ENCODE measurements at regions not wholly inside any gene's neighbourhood (a gene's known extent, or its start where the extent isn't known, plus 50 kb on each side); places are given as distances from the start of the nearest gene placed in this dataset.

DNA sequence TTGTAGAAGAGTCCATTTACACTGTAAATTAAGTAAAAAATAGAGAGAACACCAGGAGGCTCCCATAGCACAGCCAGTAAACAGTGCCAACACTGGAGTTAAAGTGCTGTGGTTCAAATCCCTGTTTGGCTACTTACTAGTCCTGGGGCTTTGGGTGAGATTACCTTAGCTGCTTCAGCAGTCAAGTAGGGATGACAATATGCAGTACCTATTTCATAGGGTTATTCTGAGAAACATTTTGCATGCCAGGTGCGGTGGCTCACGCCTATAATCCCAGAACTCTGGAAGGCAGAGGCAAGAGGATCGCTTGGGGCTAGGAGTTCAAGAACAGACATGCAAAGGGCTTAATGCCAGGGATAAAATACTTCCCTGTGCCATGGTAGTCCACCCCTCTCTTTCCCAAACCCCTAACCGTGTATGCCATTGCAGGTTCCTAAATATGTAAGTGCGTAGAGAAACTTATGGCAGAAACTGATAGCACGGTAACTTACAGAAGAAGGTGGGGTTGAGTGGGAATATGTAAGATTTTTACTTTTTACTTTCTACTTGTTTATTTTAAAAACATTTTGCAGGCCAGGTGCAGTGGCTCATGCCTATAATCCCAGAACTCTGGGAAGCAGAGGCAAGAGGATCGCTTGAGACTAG, 86.4 kb upstream of the PICALM start:
- H3K4me3 ChIP-seq, result no peak overlapping the region
- intact Hi-C loops (cut with DNase I; ENCODE audit: low total_unique reads), result no loop called here
- H3K36me3 ChIP-seq, result no peaks in the 10 kb centered on the region
- H3K9me3 ChIP-seq, result no peaks in the 10 kb centered on the region
- TF ChIP-seq POLR2A (IDR thresholded peaks at IDR 0.05) (no peak), POLR2AphosphoS5 (IDR thresholded peaks at IDR 0.05) (no peak), CTCF (IDR thresholded peaks at IDR 0.05 in 8 of 11, conservative IDR thresholded peaks at IDR 0.05 in 3 of 11) (no peak)
- WGBS, 5 donors, result 92 to 97% (median 95%) methylated on average over 7 of the region's 7 CpGs
- no peak overlapping the region for H3K27ac ChIP-seq
- H3K27me3 ChIP-seq (replicated peaks in 1 of 7), result no peaks in the 10 kb centered on the region
- no peak for DNase-seq
- H3K4me1 ChIP-seq, result peaks cover 10 to 56% (median 30%) of the 10 kb centered on the region in 6 donors

DNA sequence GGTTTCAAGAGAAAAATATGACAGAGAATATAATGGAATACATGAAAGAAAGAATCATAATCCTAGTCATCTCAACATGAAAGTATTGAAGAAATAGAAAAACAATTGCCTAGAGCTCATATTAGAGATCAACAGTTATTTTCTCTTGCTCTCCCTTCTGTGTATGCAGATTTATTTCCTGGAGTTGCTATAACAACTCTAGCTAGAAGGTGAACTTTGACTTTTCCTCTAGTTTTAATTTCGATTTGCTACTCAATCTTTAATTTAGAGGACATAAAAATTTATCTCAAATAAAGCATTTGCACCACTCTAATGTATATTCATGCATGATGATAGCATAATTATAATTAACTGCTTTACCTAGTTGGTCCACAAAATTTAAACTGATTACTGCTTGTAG, 84.6 kb upstream of the PICALM start:
- peaks cover 10 to 47% (median 29%) of the 10 kb centered on the region in 6 donors for H3K4me1 ChIP-seq
- no peak overlapping the region for H3K4me3 ChIP-seq
- H3K36me3 ChIP-seq, result no peaks in the 10 kb centered on the region
- intact Hi-C loops (cut with DNase I; ENCODE audit: low total_unique reads), result no loop called here
- H3K27me3 ChIP-seq (replicated peaks in 1 of 7), result no peaks in the 10 kb centered on the region
- DNase-seq, result no peak
- H3K27ac ChIP-seq, result no peak overlapping the region
- no peak for TF ChIP-seq CTCF (IDR thresholded peaks at IDR 0.05 in 8 of 11, conservative IDR thresholded peaks at IDR 0.05 in 3 of 11)
- no peak for TF ChIP-seq POLR2A (IDR thresholded peaks at IDR 0.05)
- no peak for TF ChIP-seq POLR2AphosphoS5 (IDR thresholded peaks at IDR 0.05)
- no peaks in the 10 kb centered on the region for H3K9me3 ChIP-seq
- 44 to 68% (median 51%) methylated on average over 1 of the region's 1 CpG for WGBS, 5 donors

DNA sequence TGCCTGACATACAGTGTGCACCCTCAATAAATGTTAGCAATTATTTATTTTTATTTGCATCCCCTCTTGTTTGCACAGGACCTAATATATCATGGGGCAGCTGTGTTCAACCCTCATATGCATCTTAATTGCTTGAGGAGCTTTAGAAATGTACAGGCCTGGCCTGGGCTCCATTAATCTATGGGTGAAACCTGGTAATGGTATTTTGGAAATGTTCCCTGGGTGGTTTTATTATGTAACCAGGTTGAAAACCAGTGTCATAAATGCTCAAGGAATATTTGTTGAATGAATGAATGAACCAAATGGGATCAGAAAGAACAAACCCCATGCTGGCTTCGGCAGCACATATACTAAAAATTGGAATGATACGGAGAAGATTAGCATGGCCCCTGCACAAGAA, 84.0 kb upstream of the PICALM start:
- Histone ChIP-seq H3K27me3 (replicated peaks in 1 of 7) (no peaks in the 10 kb centered on the region), H3K36me3 (no peaks in the 10 kb centered on the region), H3K4me1 (peaks cover 10 to 42% (median 26%) of the 10 kb centered on the region in 6 donors), H3K4me3 (no peak overlapping the region), H3K9me3 (no peaks in the 10 kb centered on the region), H3K27ac (peak overlapping the region in 1 of 8 donors; percentile 60)
- intact Hi-C loops (cut with DNase I; ENCODE audit: low total_unique reads), result no loop called here
- TF ChIP-seq CTCF (IDR thresholded peaks at IDR 0.05 in 8 of 11, conservative IDR thresholded peaks at IDR 0.05 in 3 of 11) (no peak), POLR2A (IDR thresholded peaks at IDR 0.05) (no peak), POLR2AphosphoS5 (IDR thresholded peaks at IDR 0.05) (no peak)
- WGBS, 5 donors, result 95 to 99% (median 96%) methylated on average over 2 of the region's 2 CpGs
- DNase-seq, result no peak

GRCh38 chr11:86152006-86152862, 83.3 kb upstream of the PICALM start:
- Histone ChIP-seq H3K27ac (peak overlapping the region in 7 of 8 donors; percentile 9 to 62 (median 33)), H3K4me1 (peaks cover 10 to 39% (median 23%) of the 10 kb centered on the region in 6 donors), H3K27me3 (replicated peaks in 1 of 7) (no peaks in the 10 kb centered on the region), H3K9me3 (no peaks in the 10 kb centered on the region), H3K36me3 (no peaks in the 10 kb centered on the region), H3K4me3 (no peak overlapping the region)
- WGBS, 5 donors, result 23 to 36% (median 25%) methylated on average over 2 of the region's 2 CpGs
- TF ChIP-seq POLR2A (IDR thresholded peaks at IDR 0.05) (no peak), CTCF (IDR thresholded peaks at IDR 0.05 in 8 of 11, conservative IDR thresholded peaks at IDR 0.05 in 3 of 11) (no peak), POLR2AphosphoS5 (IDR thresholded peaks at IDR 0.05) (no peak)
- intact Hi-C loops (cut with DNase I; ENCODE audit: low total_unique reads), result no loop called here
- DNase-seq, result no peak

All from spleen (tissue), 11 donors.